ENCODE measurements at regions not wholly inside any gene's neighbourhood (a gene's known extent, or its start where the extent isn't known, plus 50 kb on each side); places are given as distances from the start of the nearest gene placed in this dataset.

DNA sequence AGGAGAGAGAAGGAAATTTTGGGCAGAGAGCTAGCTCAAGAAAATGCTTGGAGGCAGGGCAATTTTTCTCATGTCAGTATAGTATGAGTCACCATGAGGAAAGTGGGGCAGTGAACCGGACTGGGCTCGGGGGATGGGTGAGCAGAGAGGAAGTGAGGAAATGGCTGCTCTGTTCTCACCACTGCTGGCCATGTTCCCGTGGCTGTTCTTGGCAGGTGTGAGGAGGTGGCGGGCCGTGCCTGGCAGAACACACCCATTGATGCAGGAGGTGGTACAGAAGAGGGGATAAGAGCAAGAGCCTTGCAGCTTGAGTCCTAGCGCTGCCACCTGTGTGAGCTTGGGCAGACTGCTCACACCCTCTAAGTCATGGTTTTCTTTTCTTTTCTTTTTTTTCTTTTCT lies 304.4 kb upstream of the LYZL1 start (continued):
- TF ChIP-seq SUPT5H (IDR thresholded peaks at IDR 0.05) (no peak), ZBTB1 (CRISPR knock-in tag; IDR thresholded peaks at IDR 0.05; ENCODE audit: borderline replicate concordance, low read depth) (no peak), DMBX1 (CRISPR knock-in tag; IDR thresholded peaks at IDR 0.05; ENCODE audit: borderline replicate concordance) (peak; percentile 91), ZNF561 (CRISPR knock-in tag; conservative IDR thresholded peaks at IDR 0.05) (0 out of 2 replicates have a peak, but pooled peaks have one; percentile 14), RBBP5 (IDR thresholded peaks at IDR 0.05; ENCODE audit: borderline replicate concordance, insufficient read depth, low read length, poor library complexity, severe bottlenecking) (no peak), RBM39 (optimal IDR thresholded peaks at IDR 0.05; ENCODE audit: low read depth, low read length) (no peak), HIVEP1 (CRISPR knock-in tag; IDR thresholded peaks at IDR 0.05) (no peak), KDM4B (IDR thresholded peaks at IDR 0.05; ENCODE audit: borderline replicate concordance in 2 of 2, low read depth in 1 of 2) (no peak), SP1 (CRISPR knock-in tag; IDR thresholded peaks at IDR 0.05) (no peak), TGIF2 (CRISPR knock-in tag; IDR thresholded peaks at IDR 0.05) (no peak), PCBP2 (IDR thresholded peaks at IDR 0.05; ENCODE audit: low read depth, low read length, poor library complexity, severe bottlenecking) (no peak)
- TF ChIP-seq, protein P1, sequence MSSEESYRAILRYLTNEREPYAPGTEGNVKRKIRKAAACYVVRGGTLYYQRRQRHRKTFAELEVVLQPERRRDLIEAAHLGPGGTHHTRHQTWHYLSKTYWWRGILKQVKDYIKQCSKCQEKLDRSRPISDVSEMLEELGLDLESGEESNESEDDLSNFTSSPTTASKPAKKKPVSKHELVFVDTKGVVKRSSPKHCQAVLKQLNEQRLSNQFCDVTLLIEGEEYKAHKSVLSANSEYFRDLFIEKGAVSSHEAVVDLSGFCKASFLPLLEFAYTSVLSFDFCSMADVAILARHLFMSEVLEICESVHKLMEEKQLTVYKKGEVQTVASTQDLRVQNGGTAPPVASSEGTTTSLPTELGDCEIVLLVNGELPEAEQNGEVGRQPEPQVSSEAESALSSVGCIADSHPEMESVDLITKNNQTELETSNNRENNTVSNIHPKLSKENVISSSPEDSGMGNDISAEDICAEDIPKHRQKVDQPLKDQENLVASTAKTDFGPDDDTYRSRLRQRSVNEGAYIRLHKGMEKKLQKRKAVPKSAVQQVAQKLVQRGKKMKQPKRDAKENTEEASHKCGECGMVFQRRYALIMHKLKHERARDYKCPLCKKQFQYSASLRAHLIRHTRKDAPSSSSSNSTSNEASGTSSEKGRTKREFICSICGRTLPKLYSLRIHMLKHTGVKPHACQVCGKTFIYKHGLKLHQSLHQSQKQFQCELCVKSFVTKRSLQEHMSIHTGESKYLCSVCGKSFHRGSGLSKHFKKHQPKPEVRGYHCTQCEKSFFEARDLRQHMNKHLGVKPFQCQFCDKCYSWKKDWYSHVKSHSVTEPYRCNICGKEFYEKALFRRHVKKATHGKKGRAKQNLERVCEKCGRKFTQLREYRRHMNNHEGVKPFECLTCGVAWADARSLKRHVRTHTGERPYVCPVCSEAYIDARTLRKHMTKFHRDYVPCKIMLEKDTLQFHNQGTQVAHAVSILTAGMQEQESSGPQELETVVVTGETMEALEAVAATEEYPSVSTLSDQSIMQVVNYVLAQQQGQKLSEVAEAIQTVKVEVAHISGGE (CRISPR knock-in tag; IDR thresholded peaks at IDR 0.05): no peak; a peak in 1 of 6 replicates
- TF ChIP-seq, protein P2, sequence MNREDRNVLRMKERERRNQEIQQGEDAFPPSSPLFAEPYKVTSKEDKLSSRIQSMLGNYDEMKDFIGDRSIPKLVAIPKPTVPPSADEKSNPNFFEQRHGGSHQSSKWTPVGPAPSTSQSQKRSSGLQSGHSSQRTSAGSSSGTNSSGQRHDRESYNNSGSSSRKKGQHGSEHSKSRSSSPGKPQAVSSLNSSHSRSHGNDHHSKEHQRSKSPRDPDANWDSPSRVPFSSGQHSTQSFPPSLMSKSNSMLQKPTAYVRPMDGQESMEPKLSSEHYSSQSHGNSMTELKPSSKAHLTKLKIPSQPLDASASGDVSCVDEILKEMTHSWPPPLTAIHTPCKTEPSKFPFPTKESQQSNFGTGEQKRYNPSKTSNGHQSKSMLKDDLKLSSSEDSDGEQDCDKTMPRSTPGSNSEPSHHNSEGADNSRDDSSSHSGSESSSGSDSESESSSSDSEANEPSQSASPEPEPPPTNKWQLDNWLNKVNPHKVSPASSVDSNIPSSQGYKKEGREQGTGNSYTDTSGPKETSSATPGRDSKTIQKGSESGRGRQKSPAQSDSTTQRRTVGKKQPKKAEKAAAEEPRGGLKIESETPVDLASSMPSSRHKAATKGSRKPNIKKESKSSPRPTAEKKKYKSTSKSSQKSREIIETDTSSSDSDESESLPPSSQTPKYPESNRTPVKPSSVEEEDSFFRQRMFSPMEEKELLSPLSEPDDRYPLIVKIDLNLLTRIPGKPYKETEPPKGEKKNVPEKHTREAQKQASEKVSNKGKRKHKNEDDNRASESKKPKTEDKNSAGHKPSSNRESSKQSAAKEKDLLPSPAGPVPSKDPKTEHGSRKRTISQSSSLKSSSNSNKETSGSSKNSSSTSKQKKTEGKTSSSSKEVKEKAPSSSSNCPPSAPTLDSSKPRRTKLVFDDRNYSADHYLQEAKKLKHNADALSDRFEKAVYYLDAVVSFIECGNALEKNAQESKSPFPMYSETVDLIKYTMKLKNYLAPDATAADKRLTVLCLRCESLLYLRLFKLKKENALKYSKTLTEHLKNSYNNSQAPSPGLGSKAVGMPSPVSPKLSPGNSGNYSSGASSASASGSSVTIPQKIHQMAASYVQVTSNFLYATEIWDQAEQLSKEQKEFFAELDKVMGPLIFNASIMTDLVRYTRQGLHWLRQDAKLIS (CRISPR knock-in tag; IDR thresholded peaks at IDR 0.05): no peak
- TF ChIP-seq, protein P3, sequence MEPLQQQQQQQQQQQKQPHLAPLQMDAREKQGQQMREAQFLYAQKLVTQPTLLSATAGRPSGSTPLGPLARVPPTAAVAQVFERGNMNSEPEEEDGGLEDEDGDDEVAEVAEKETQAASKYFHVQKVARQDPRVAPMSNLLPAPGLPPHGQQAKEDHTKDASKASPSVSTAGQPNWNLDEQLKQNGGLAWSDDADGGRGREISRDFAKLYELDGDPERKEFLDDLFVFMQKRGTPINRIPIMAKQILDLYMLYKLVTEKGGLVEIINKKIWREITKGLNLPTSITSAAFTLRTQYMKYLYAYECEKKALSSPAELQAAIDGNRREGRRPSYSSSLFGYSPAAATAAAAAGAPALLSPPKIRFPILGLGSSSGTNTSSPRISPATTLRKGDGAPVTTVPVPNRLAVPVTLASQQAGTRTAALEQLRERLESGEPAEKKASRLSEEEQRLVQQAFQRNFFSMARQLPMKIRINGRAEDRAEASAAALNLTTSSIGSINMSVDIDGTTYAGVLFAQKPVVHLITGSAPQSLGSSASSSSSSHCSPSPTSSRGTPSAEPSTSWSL (CRISPR knock-in tag; IDR thresholded peaks at IDR 0.05; ENCODE audit: borderline replicate concordance): no peak
- TF ChIP-seq, protein P4, sequence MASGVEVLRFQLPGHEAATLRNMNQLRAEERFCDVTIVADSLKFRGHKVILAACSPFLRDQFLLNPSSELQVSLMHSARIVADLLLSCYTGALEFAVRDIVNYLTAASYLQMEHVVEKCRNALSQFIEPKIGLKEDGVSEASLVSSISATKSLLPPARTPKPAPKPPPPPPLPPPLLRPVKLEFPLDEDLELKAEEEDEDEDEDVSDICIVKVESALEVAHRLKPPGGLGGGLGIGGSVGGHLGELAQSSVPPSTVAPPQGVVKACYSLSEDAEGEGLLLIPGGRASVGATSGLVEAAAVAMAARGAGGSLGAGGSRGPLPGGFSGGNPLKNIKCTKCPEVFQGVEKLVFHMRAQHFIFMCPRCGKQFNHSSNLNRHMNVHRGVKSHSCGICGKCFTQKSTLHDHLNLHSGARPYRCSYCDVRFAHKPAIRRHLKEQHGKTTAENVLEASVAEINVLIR (CRISPR knock-in tag; IDR thresholded peaks at IDR 0.05): 0 out of 2 replicates have a peak, but pooled peaks have one; percentile 24
- TF ChIP-seq, protein P5, sequence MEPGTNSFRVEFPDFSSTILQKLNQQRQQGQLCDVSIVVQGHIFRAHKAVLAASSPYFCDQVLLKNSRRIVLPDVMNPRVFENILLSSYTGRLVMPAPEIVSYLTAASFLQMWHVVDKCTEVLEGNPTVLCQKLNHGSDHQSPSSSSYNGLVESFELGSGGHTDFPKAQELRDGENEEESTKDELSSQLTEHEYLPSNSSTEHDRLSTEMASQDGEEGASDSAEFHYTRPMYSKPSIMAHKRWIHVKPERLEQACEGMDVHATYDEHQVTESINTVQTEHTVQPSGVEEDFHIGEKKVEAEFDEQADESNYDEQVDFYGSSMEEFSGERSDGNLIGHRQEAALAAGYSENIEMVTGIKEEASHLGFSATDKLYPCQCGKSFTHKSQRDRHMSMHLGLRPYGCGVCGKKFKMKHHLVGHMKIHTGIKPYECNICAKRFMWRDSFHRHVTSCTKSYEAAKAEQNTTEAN (CRISPR knock-in tag; IDR thresholded peaks at IDR 0.05): no peak
